ENCODE measurements at regions not wholly inside any gene's neighbourhood (a gene's known extent, or its start where the extent isn't known, plus 50 kb on each side); places are given as distances from the start of the nearest gene placed in this dataset.

DNA sequence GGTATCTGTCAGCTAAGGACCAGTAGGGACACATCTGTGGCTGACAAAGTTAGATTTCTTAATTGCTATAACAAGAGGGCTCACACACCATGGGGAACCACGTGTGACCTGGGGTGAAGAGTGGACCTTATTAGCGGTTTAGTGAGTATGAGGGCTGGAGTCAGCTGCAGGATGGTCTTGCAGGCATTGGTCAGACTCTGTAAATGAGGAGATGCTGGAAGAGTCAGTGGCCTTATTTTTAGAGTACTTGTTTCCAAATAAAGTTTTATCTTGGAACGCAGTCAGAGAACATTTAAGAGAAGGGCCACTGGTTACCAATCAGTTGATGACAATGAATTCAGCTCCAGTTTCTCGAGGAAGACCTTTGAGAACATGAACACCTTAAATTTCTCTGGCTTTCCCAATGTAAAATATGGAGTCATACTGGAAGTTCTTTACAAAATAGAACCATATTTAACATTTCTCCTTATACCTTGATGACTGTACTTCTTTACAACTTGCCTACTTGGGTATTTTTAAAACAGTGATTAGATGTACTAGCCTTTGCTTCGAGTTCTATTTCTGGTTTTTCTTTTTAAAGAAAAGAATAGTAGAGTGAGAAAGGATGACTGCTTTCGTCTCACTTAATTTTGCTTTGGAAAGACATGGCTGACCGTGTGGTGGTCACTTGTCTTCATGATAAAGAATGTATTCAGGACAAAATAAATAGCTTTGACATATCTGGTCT lies 185.9 kb upstream of the S1PR3 start:
- TF ChIP-seq YY1 (IDR thresholded peaks at IDR 0.05; ENCODE audit: low read depth) = no peak

DNA sequence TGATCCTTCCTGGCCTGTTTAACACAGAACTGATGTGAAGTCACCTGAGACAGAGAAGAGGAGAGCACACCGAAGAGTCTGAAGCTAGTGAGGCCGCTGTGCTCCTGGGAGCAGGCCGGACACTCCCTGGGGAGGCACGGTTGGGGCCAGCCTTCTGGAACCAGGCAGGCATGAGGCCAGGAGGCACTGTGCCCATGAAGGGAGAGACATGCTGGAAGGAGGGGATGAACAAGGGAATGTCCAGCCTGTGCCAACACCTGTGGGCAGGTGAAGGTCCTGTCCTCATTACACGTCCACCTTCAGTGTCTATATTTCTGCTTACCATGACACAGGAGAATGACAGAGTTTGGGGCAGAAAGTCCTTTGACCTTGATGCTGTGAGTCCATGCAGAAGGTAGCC lies 183.8 kb upstream of the S1PR3 start:
- TF ChIP-seq NFIC (IDR thresholded peaks at IDR 0.05) (0 out of 2 replicates have a peak, but pooled peaks have one; percentile 28), CREB1 (IDR thresholded peaks at IDR 0.05; ENCODE audit: low read depth) (no peak)

DNA sequence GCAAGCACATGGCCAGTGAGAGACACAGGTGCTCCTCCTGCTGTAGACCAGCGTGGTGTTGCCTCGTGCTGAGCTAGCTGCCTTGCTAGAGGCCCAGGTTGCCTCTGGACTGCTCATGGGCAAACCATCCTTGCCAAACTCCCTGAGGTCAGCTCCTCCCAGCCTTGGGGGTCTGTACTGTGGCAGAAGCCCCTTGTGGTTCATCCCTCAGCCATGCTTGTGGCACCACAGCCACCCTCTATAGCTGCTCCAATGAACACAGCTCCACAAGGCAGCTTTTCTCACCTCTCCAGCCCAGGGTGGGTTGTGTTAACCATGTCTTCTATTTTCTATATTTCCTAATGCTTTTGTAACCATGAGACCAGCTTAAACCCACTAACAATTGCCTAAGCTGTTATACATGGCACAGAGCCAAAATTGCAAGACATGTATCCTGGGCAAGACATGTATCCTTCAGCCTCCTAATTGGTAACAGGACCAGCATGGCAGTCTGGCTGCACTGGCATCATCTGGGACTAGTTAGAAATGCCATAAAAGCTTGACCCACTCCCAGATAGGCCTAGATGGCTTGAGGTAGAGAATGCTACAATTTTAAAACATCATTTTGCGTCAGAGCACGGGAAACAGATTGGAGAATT lies 183.1 kb upstream of the S1PR3 start:
- TF ChIP-seq NFIC (IDR thresholded peaks at IDR 0.05) (peak; percentile 50; the same call in 1 of the 2 replicates), ZBTB7A (IDR thresholded peaks at IDR 0.05; ENCODE audit: low read depth) (no peak)

DNA sequence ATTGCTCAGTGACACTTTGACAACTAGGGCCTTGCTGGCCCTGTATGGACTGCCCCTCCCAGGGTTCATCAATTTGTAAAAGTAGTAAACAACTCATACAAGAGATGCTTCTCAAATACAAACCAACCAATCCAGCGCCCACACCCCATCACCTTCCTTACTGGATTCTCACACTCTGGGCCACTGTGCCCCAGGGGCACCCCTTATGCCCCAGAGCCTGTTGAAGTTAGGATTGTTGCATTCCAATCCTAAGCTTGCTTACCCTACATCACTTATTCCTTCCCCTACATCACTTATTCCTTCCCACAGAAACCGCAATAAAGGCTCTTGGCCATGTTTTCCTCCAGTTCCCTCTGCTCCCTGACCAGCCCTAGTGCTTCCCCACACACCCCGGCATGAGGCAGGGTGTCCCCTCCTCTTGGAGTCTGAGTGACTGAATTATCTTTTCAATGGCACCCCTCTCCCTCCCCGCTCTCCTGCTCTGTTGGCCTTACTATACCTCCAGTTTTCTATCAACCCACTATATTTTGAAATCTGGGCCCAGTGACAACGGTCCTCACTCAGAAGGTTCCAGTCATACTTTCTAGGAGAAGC lies 182.4 kb upstream of the S1PR3 start:
- TF ChIP-seq, protein P1, sequence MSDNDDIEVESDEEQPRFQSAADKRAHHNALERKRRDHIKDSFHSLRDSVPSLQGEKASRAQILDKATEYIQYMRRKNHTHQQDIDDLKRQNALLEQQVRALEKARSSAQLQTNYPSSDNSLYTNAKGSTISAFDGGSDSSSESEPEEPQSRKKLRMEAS (IDR thresholded peaks at IDR 0.05) = no peak
- no peak for TF ChIP-seq ZBTB7A (IDR thresholded peaks at IDR 0.05; ENCODE audit: low read depth)
- TF ChIP-seq YY1 (IDR thresholded peaks at IDR 0.05; ENCODE audit: low read depth) = no peak

DNA sequence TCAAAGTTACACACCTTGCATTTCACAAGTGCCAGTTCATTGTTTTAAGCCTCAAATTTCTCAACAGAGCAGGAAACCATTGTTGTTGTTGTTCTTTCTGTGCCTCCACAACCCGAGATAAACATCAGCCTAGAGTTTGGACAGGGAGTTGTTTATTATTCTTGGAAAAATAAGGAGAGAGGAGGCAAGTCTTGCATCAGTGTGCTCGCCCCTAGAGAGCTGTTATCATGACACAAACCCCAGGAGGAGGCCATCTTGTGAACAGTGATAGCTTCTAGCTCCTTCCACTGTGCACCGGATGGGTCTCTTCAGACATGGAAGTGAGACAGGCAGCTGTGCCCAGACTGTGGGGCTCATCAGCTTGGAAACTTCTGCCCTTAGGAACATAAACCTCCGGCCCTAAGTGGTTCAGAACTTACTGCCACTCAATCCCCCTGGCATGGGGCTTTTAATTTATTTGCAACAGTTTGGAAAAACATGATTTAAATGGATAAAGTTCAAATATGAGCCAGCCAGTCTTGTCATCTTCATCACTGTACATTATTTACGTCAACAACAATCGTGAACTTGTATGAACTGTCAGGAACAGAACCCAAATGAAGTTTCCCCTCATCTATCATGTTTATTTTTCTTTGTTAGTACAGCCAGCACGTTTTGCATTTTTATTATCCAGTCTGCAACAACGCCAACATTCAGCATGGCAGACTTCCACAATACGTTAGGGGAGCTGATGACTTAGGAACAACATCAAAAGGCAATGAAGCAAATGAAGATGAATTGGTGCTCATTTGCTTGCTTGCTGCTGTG lies 181.7 kb upstream of the S1PR3 start:
- no peak for TF ChIP-seq EGR1 (IDR thresholded peaks at IDR 0.05)
- no peak for TF ChIP-seq CEBPB (IDR thresholded peaks at IDR 0.05)
- TF ChIP-seq, protein P1 (IDR thresholded peaks at IDR 0.05) = no peak
- TF ChIP-seq, protein P2, sequence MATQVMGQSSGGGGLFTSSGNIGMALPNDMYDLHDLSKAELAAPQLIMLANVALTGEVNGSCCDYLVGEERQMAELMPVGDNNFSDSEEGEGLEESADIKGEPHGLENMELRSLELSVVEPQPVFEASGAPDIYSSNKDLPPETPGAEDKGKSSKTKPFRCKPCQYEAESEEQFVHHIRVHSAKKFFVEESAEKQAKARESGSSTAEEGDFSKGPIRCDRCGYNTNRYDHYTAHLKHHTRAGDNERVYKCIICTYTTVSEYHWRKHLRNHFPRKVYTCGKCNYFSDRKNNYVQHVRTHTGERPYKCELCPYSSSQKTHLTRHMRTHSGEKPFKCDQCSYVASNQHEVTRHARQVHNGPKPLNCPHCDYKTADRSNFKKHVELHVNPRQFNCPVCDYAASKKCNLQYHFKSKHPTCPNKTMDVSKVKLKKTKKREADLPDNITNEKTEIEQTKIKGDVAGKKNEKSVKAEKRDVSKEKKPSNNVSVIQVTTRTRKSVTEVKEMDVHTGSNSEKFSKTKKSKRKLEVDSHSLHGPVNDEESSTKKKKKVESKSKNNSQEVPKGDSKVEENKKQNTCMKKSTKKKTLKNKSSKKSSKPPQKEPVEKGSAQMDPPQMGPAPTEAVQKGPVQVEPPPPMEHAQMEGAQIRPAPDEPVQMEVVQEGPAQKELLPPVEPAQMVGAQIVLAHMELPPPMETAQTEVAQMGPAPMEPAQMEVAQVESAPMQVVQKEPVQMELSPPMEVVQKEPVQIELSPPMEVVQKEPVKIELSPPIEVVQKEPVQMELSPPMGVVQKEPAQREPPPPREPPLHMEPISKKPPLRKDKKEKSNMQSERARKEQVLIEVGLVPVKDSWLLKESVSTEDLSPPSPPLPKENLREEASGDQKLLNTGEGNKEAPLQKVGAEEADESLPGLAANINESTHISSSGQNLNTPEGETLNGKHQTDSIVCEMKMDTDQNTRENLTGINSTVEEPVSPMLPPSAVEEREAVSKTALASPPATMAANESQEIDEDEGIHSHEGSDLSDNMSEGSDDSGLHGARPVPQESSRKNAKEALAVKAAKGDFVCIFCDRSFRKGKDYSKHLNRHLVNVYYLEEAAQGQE (IDR thresholded peaks at IDR 0.05; ENCODE audit: low read depth) = no peak
- no peak for TF ChIP-seq CREB1 (IDR thresholded peaks at IDR 0.05; ENCODE audit: low read depth)
- TF ChIP-seq TCF12 (IDR thresholded peaks at IDR 0.05; ENCODE audit: low read depth) = no peak

DNA sequence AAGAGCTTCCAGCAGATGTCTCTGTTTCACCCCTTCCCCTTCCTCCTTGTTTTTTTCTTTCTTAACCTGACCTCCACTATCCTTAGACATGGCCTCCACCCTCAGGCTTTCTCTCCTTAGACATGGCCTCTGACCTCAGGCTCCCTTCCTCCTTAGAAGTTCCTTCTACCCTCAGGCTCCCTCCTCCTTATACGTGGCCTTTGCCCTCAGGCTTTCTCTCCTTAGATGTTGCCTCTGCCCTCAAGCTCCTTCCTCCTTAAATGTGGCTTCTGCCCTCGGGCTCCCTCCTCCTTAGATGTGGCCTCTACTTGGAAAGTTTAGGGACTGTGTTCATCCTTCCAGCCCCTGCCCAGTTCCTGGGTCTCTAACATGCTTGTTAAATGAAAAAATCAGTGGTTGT lies 180.4 kb upstream of the S1PR3 start:
- no peak for TF ChIP-seq EGR1 (IDR thresholded peaks at IDR 0.05)
- no peak for TF ChIP-seq TCF12 (IDR thresholded peaks at IDR 0.05; ENCODE audit: low read depth)
- TF ChIP-seq, protein P3, sequence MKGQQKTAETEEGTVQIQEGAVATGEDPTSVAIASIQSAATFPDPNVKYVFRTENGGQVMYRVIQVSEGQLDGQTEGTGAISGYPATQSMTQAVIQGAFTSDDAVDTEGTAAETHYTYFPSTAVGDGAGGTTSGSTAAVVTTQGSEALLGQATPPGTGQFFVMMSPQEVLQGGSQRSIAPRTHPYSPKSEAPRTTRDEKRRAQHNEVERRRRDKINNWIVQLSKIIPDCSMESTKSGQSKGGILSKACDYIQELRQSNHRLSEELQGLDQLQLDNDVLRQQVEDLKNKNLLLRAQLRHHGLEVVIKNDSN (IDR thresholded peaks at IDR 0.05) = no peak
- TF ChIP-seq, protein P1 (IDR thresholded peaks at IDR 0.05) = no peak
- TF ChIP-seq CEBPB (IDR thresholded peaks at IDR 0.05) = no peak

DNA sequence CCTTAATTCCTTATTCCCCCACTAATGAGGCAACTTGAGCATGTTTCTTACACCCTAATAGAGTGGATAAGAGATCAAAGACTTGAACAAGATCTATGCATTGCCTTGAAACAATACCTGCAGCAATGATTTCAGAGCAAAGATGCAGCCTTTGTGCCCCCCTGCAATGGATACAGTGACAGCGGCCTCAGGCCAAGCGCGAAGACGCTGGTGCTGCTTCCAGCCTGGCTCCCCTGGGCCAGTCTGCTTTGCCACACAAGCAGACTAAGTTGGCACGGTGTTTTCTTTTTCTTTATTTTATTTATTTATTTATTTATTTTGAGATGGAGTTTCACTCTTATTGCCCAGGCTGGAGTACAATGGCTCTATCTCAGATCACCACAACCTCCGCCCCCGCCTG lies 179.8 kb upstream of the S1PR3 start:
- TF ChIP-seq, protein P2 (IDR thresholded peaks at IDR 0.05; ENCODE audit: low read depth) = no peak
- no peak for TF ChIP-seq TEAD4 (IDR thresholded peaks at IDR 0.05)
- TF ChIP-seq EP300 (IDR thresholded peaks at IDR 0.05; ENCODE audit: borderline replicate concordance) = no peak
- TF ChIP-seq EGR1 (IDR thresholded peaks at IDR 0.05) = no peak
- TF ChIP-seq, protein P1 (IDR thresholded peaks at IDR 0.05) = no peak
- TF ChIP-seq YY1 (IDR thresholded peaks at IDR 0.05; ENCODE audit: low read depth) = no peak
- no peak for TF ChIP-seq TAF1 (IDR thresholded peaks at IDR 0.05; ENCODE audit: low read depth)
- TF ChIP-seq, protein P3 (IDR thresholded peaks at IDR 0.05) = no peak
- no peak for TF ChIP-seq RAD21 (IDR thresholded peaks at IDR 0.05; ENCODE audit: low read depth)
- no peak for TF ChIP-seq CREB1 (IDR thresholded peaks at IDR 0.05; ENCODE audit: low read depth)
- no peak for TF ChIP-seq FOXM1 (IDR thresholded peaks at IDR 0.05; ENCODE audit: borderline replicate concordance, low read depth)
- TF ChIP-seq CEBPB (IDR thresholded peaks at IDR 0.05) = no peak
- TF ChIP-seq NFIC (IDR thresholded peaks at IDR 0.05) = no peak
- TF ChIP-seq ZBTB7A (IDR thresholded peaks at IDR 0.05; ENCODE audit: low read depth) = no peak
- TF ChIP-seq TCF12 (IDR thresholded peaks at IDR 0.05; ENCODE audit: low read depth) = no peak
